ENCODE measurements at regions not wholly inside any gene's neighbourhood (a gene's known extent, or its start where the extent isn't known, plus 50 kb on each side); places are given as distances from the start of the nearest gene placed in this dataset.

DNA sequence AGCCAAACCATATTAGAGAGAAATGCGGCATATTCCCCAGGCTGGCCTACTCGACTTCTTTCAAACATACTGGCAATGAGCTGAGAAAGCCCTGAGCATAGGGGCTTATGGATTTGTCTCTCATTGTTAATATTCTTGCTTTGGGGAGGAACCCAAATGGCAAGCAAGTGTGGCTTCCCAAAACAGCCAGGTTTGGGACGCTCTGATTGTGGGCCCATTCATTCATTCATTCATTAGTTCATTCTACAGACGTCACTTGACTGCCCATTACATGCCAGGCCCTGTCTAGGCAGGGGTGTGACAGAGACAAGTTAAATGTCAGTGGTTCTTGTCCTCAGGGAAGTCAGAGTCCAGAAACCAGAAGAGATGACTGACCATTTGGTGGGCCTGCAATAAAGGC lies 77.4 kb upstream of the THBS1 start:
- Mint-ChIP-seq H3K27ac (no peak overlapping the region), H3K27me3 (ENCODE audit: low read depth) (no peaks in the 10 kb centered on the region; the same call in 1 of the 2 replicates), H3K4me3 (no peak overlapping the region), H3K9me3 (no peaks in the 10 kb centered on the region), H3K4me1 (no peaks in the 10 kb centered on the region), H3K36me3 (no peaks in the 10 kb centered on the region)
- ChIA-PET POLR2A (no interaction called here), CTCF (no interaction called here)
- DNase-seq (ENCODE audit: low spot score) (no peak), ATAC-seq (no peak)
- TF ChIP-seq, protein P1, sequence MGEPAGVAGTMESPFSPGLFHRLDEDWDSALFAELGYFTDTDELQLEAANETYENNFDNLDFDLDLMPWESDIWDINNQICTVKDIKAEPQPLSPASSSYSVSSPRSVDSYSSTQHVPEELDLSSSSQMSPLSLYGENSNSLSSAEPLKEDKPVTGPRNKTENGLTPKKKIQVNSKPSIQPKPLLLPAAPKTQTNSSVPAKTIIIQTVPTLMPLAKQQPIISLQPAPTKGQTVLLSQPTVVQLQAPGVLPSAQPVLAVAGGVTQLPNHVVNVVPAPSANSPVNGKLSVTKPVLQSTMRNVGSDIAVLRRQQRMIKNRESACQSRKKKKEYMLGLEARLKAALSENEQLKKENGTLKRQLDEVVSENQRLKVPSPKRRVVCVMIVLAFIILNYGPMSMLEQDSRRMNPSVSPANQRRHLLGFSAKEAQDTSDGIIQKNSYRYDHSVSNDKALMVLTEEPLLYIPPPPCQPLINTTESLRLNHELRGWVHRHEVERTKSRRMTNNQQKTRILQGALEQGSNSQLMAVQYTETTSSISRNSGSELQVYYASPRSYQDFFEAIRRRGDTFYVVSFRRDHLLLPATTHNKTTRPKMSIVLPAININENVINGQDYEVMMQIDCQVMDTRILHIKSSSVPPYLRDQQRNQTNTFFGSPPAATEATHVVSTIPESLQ (CRISPR knock-in tag; IDR thresholded peaks at IDR 0.05) = no peak
- TF ChIP-seq ZNF219 (CRISPR knock-in tag; IDR thresholded peaks at IDR 0.05; ENCODE audit: borderline replicate concordance) (no peak), NR1H2 (CRISPR knock-in tag; IDR thresholded peaks at IDR 0.05) (no peak), OVOL2 (CRISPR knock-in tag; IDR thresholded peaks at IDR 0.05; ENCODE audit: borderline replicate concordance) (no peak), NFYB (CRISPR knock-in tag; conservative IDR thresholded peaks at IDR 0.05; ENCODE audit: low read depth) (no peak), RELA (CRISPR knock-in tag; IDR thresholded peaks at IDR 0.05; ENCODE audit: borderline replicate concordance) (no peak), ETV6 (CRISPR knock-in tag; IDR thresholded peaks at IDR 0.05) (no peak), EMX1 (CRISPR knock-in tag; IDR thresholded peaks at IDR 0.05) (no peak), GABPB1 (CRISPR knock-in tag; IDR thresholded peaks at IDR 0.05) (no peak), RORB (CRISPR knock-in tag; IDR thresholded peaks at IDR 0.05) (no peak), GTF2I (CRISPR knock-in tag; conservative IDR thresholded peaks at IDR 0.05) (no peak), GRHL2 (CRISPR knock-in tag; IDR thresholded peaks at IDR 0.05; ENCODE audit: insufficient replicate concordance, severe bottlenecking) (no peak), ELF4 (CRISPR knock-in tag; IDR thresholded peaks at IDR 0.05; ENCODE audit: low read depth) (no peak), CBFB (CRISPR knock-in tag; IDR thresholded peaks at IDR 0.05; ENCODE audit: low read depth) (no peak)
- TF ChIP-seq, protein P2, sequence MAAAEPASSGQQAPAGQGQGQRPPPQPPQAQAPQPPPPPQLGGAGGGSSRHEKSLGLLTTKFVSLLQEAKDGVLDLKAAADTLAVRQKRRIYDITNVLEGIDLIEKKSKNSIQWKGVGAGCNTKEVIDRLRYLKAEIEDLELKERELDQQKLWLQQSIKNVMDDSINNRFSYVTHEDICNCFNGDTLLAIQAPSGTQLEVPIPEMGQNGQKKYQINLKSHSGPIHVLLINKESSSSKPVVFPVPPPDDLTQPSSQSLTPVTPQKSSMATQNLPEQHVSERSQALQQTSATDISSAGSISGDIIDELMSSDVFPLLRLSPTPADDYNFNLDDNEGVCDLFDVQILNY (CRISPR knock-in tag; IDR thresholded peaks at IDR 0.05) = no peak
- TF ChIP-seq, protein P3, sequence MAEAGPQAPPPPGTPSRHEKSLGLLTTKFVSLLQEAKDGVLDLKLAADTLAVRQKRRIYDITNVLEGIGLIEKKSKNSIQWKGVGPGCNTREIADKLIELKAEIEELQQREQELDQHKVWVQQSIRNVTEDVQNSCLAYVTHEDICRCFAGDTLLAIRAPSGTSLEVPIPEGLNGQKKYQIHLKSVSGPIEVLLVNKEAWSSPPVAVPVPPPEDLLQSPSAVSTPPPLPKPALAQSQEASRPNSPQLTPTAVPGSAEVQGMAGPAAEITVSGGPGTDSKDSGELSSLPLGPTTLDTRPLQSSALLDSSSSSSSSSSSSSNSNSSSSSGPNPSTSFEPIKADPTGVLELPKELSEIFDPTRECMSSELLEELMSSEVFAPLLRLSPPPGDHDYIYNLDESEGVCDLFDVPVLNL (CRISPR knock-in tag; IDR thresholded peaks at IDR 0.05; ENCODE audit: borderline replicate concordance, low read depth) = no peak
- TF ChIP-seq, protein P4, sequence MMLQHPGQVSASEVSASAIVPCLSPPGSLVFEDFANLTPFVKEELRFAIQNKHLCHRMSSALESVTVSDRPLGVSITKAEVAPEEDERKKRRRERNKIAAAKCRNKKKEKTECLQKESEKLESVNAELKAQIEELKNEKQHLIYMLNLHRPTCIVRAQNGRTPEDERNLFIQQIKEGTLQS (CRISPR knock-in tag; conservative IDR thresholded peaks at IDR 0.05) = no peak
- TF ChIP-seq, protein P5, sequence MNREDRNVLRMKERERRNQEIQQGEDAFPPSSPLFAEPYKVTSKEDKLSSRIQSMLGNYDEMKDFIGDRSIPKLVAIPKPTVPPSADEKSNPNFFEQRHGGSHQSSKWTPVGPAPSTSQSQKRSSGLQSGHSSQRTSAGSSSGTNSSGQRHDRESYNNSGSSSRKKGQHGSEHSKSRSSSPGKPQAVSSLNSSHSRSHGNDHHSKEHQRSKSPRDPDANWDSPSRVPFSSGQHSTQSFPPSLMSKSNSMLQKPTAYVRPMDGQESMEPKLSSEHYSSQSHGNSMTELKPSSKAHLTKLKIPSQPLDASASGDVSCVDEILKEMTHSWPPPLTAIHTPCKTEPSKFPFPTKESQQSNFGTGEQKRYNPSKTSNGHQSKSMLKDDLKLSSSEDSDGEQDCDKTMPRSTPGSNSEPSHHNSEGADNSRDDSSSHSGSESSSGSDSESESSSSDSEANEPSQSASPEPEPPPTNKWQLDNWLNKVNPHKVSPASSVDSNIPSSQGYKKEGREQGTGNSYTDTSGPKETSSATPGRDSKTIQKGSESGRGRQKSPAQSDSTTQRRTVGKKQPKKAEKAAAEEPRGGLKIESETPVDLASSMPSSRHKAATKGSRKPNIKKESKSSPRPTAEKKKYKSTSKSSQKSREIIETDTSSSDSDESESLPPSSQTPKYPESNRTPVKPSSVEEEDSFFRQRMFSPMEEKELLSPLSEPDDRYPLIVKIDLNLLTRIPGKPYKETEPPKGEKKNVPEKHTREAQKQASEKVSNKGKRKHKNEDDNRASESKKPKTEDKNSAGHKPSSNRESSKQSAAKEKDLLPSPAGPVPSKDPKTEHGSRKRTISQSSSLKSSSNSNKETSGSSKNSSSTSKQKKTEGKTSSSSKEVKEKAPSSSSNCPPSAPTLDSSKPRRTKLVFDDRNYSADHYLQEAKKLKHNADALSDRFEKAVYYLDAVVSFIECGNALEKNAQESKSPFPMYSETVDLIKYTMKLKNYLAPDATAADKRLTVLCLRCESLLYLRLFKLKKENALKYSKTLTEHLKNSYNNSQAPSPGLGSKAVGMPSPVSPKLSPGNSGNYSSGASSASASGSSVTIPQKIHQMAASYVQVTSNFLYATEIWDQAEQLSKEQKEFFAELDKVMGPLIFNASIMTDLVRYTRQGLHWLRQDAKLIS (CRISPR knock-in tag; IDR thresholded peaks at IDR 0.05; ENCODE audit: borderline replicate concordance) = no peak
- TF ChIP-seq, protein P6, sequence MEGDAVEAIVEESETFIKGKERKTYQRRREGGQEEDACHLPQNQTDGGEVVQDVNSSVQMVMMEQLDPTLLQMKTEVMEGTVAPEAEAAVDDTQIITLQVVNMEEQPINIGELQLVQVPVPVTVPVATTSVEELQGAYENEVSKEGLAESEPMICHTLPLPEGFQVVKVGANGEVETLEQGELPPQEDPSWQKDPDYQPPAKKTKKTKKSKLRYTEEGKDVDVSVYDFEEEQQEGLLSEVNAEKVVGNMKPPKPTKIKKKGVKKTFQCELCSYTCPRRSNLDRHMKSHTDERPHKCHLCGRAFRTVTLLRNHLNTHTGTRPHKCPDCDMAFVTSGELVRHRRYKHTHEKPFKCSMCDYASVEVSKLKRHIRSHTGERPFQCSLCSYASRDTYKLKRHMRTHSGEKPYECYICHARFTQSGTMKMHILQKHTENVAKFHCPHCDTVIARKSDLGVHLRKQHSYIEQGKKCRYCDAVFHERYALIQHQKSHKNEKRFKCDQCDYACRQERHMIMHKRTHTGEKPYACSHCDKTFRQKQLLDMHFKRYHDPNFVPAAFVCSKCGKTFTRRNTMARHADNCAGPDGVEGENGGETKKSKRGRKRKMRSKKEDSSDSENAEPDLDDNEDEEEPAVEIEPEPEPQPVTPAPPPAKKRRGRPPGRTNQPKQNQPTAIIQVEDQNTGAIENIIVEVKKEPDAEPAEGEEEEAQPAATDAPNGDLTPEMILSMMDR (IDR thresholded peaks at IDR 0.05) = no peak
